Middle frontal gyrus (tissue), 1 donor: ENCODE measurements at regions not wholly inside any gene's neighbourhood (a gene's known extent, or its start where the extent isn't known, plus 50 kb on each side); places are given as distances from the start of the nearest gene placed in this dataset.
A peak's percentile ranks its signal among the peaks of the same experiment; 100 is the strongest.
"Not testable (repeated sequence)": the region's sequence is repeated elsewhere in the genome, so short reads cannot be mapped to it uniquely, and the experiment has no call there.

ENCODE experiments used
- DNase-seq: peaks from one replicate; pipeline ENCODE4 v3.0.0-alpha.2; 2015; ENCODE audit warnings: low spot score; ENCODE audit errors: extremely low spot score

DNA sequence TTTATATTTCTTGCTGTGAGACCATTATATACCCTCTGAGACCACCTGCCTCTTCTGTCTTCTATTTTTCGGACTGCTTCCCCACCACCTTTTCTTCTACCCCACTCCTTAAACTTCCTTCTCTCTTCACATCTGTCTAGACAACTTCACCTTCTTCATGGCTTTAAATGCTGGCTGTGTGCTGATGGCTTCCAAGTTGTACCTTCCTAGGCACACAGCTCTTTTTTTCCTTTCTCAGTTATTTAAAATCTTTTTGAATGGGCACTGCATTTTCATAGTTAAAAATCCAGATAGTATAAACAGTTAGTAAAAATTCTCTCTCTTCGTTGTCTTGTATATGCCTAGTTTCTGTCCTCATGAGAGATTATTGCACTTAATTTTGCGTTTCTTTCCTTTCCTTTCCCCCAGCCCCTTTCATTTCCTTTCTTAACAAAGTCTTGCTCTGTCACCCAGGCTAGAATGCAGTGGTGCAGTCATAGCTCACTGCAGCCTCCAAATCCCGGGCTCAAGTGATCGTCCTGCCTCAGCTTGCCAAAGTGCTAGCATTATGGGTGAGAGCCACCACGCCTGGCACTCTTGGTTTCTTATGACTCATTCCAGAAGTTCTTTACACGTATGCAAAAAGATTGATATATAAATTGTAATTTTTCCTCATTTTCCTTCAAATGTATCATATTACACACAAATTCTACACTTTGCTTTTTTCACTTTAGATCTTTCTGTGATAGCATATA is 114.3 kb downstream of the NPIPB5 start:
- no peak for DNase-seq

DNA sequence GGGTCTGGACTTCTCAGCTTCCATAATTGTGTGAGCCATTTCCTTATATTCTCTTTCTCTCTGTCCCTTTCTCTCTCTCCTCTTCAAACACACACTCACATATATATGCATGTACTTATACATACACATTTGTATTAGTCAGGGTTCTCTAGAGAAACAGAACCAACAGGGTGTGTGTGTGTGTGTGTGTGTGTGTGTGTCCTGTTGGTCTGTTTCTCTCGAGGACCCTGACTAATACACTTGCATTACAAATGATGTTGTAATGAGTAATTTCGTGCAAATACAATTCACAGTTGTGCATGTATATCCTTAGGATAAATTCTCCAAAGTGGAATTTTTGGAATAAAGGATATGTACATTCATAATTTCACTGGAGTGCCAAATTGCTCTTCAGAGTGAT is 115.3 kb downstream of the NPIPB5 start:
- no peak for DNase-seq

DNA sequence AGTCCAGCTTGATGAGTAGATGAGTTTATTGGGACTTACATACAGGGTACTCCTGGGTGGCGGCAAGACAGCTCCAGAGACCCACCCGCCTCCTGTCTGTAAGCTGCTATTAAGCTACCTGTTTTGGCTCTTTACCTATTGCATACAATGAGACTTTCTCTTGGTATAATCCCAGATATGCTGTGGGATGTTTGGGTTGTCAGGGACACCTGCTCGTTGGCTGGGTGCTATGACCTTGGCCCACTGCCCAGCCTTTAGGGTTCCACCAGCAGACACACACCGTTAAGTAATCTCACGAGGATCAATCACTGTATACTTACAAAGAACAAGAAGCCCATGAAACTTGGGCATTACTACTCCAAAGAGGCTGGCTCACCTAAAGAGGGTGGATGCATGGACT is 116.4 kb downstream of the NPIPB5 start:
- DNase-seq, result no peak

DNA sequence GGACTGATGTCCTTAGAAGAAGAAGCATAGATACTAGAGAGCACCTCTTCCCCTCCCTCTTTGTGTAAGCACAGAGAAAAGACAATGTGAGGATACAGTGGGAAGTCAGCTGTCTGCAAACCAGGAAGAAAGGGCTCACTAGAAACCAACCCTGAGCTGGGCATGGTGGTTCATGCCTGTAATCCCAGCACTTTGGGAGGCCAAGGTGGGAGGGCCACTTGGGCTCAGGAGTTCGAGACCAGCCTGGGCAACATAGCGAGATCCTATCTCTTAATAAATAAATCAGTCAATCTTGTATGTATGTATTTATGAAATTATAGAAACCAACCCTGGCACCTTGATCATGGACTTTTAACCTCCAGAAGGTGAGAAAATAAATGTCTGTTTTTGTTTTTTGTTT is 118.3 kb downstream of the NPIPB5 start:
- no peak for DNase-seq

DNA sequence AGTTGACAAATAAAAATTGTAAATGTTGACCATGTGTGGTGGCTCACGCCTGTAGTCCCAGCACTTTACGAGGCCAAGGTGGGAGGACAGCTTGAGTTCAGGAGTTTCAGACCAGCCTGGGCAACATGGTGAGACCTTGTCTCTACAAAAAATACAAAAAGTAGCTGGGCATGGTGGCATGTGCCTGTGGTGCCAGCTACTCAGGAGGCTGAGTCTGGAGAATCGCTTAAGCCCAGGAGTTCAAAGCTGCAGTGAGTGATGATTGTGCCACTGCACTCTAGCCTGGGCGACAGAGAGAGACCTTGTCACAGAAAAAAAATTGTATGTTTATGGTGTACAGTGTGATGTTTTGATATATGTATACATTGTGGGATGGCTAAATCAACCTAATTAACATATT is 119.6 kb downstream of the NPIPB5 start:
- DNase-seq, result no peak

DNA sequence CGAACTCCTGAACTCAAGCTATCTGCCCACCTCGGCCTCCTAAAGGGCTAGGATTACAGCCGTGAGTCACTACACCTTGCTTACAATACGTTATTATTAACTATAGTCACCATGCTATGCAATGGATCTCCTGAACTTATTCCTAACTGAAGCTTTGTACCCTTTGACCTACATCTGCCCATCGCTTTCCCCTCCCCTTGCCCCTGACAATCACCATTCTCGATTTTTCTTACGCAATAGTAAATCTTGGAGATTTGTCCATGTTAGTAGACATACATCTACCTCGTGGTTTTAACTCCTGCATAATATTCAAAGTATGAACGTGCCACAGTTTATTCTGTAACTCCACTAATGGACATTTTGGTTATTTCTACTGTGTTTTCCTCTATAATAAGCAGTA is 120.6 kb downstream of the NPIPB5 start:
- DNase-seq, result no peak

DNA sequence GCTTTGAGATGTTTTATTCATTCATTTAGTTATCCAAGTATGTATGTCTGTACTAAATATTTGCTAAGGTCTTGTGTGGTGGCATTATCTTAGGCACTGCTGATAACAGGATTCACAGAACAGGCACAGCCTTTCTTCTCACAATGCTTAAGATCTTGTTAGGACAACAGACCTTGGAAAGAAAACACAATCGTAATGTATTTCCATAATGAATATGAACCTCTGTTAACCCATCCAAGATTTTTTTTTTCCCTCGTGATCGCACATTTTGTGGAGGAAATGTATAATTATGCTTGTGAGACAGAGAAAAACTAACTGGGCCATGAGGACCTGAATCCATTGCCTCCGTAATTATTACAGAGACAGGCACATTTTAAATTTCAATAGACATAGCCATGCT is 121.9 kb downstream of the NPIPB5 start:
- DNase-seq, result no peak

DNA sequence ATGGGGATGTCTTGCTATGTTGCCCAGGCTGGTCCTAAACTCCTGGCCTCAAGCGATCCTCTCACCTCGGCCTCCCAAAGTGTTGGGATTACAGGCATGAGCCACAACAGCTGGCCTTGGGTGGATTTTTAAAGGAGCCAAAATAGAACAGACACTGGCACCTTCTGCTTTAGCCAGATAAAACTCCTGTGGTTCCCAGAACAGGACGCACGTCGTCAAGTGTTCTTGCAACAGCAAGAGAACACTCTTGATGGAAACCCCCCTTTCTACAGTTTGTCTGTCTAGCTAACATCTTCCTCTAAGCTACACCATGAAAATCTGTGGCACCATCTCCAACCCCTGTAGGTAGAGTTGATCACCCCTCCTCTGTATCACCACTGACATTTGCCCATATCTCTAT is 122.6 kb downstream of the NPIPB5 start:
- DNase-seq, result no peak

DNA sequence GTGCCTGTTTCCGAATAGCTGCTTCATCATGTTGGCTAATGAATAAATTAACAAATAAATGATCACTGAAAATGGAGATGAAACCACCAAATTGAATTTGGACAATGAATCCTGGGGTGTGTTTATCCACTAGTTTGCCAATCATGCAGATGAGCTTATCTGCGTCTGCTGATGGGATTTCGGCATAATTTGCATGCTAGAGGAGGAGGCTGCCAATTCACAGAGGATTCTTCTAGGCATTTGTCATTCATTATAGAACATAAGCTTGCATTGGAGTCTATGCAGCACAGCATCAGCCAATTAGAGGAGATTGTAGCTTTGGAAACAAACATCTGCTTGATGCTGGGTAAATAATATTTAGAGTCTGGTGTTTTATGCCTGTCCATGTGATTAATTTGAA is 123.1 kb downstream of the NPIPB5 start:
- DNase-seq, result no peak

DNA sequence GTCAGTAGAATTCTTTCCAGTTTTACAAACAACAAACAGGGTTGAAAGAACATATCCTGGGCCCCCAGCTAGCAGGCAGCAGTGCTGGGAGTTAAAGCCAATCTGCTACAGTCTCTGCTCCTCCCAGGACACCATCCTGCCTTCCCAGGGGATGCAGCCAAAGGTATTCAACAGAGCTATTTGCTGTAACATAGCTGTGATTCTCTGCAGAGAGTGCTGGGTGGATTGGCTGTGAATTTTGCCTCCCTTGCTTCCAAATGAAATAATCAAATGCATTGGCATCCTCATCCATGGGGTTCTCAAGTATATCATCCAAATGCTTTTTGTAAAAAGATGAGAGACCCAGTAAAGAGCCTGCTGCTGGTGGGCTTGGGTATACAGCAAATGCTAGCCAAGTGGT is 124.3 kb downstream of the NPIPB5 start:
- no peak for DNase-seq

DNA sequence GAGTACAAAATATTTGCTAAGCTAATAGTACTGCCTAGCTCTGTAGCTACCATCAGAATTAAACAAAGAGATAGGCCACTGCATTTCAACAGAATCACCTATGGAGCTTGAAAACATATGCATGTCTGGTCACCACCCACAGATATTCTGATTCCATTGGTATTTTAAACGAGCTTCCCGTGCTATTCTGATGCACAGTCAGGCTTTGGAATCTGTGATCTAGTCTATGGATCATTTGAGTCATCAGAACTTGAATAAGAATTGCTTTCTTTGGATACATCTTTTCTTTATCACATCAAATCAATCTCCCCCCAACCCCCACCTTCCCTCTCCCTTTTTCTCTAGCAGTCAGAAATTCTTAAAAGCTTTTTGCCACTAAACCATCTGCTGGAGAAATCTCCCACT is 124.7 kb downstream of the NPIPB5 start:
- peak; percentile 33 for DNase-seq

DNA sequence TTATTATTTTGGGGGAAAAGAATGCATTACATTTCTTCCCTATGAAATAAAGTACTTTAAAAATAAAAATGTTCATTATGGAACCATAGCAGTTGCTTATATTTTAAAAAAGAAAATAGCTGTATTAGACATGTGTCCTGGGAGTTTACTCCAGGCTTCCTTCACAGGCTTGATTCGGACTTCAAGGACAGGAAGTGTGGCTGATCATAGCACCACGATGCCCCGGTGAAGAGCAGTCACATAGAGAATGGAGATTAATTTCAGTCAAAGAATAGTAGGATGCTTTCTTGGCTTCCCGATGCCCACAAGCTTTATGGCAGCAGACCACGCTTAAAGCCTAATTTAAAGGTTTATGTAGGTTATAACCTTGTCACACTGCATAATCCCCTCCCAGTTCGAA is 125.1 kb downstream of the NPIPB5 start:
- no peak for DNase-seq

DNA sequence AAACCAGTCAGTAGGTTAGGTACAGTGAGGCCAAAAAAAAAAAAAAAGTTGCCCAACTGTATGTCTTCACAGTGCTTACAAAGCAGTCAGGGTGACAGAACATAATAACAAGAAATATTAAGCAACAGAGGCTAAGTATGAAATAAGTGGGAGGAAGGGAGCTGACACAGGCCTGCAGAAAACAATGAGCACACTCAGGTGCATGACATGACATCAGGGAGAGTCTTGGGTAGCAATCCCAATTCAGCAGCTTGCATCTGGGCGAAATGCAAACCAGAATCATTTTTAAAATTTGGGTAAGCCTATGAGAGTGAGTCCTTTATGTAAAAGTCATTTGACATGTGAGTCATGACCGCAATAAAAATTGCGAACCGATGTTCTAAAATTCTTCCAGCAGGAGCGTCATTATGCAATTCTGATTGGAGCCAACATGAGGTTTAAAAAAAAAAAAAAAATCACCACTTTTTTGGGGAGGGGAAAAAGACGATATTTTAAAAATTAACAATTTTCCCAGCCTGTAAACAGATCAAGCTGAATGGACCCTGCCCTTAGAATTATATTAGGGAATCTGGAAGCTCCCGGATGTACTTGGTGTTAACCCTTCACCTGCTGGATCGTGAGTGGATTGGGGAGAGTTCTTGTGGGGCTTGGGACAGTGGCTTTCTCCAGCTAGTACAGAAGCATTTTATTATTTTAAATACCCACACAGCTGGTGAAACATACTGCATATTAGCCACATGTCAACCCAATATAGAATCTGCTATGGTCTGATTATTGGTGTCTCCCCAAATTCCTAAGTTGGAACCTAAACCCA is 127.9 kb downstream of the NPIPB5 start:
- DNase-seq, result no peak

DNA sequence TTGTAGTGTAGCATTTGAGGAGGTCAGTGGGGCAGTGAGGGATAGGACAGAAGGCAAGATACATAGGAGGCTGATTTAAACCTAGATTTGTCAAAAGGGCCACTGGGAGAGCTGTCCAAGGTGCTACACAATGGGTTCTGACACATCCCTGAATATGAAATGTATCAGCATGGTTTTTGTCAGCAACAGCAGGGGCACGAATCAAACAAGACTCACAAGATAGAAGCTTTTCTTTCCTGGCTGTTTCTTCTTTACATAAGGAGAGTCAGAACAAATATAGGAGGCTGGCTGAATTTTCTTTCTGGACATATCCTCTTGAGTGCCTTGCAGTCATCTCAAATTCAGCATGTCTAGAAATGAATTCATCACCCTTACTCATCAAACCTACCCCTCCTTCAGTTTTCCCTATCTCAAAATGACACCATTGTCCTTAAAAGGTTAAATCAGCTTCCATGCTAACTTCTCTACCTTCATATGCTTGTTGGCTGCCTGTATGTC is 130.5 kb downstream of the NPIPB5 start:
- DNase-seq, result no peak

DNA sequence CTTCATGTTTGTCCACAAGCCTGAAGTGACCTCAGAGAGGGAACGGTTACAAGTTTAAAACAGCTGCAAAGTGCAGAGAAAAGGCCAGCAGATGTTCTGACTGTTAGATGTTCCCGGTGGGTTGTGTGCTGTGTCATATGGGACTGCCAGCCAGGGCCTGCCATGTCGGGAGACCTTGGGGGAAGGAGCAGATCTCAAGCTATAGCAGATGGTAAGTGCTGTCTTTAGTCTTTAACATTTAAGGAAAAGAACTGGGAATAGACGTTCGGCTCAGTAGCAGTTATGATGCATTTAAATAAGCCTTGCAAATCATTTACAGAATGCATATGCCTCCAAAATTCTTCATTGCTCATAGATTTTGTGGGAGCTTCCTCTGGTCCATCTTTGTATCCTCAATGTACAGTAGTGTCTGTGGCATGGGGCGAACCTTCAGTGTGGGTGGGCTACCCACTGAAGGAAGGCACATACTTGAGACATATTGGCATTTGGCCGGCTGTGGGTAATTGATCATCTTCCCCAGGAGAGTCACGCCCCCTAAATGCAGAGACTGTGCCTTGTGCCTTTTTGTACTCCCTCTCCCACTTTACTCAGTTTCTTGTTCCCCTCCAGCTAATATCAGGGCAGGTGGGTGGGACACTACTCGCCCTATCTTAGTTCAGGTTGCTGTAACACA is 131.9 kb downstream of the NPIPB5 start:
- DNase-seq, result no peak

DNA sequence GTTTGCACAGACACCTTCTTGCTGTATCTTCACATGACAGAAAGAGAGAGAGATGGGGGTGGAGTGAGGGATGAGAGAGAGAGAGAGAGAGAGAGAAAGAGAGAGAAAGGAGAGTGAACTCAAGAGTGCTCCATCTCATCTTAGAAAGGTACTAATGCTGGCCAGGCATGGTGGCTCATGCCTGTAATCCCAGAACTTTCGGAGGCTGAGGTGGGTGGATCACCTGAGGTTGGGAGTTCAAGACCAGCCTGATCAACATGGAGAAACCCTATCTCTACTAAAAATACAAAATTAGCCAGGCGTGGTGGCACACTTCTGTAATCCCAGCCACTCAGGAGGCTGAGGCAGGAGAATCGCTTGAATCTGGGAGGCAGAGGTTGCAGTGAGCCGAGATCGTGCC is 132.5 kb downstream of the NPIPB5 start:
- DNase-seq, result not testable (repeated sequence)

DNA sequence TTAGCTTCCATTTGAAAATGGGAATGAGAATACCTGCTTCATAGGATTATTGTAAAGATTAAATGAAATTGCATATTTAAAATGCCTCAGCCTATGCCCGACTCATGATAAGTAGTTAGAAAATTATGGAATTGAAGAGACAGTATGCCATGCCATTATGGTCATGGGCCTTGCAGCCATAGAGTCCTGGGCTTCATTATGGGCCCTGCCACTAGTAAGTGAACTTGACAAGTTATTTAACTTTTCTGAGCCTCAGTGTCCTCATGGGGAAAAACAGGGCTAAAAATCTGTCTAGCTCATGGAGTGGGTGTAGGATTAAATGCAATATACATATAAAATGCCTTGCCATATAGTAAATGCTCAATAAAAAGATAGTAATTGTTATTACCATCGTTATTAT is 133.2 kb downstream of the NPIPB5 start:
- DNase-seq, result no peak

DNA sequence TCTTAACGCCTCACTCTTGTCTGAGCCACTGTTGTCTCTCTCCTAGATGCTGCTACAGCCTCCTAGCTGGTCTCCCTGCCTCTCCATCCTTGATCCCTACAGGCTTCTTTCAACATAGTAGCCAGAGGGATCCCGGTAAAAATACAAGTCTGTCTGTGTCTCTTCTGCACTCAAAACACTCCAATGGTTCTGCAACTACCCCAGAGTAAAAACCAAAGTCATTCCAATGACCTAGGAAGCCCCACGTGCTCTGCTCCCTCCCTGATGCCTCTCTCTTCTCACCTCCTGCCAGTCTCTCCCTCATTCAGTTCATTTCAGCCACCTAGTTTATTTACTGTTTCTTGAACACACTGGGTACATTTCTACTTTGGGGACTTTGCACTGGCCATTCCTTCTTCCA is 135.2 kb downstream of the NPIPB5 start:
- DNase-seq, result no peak

DNA sequence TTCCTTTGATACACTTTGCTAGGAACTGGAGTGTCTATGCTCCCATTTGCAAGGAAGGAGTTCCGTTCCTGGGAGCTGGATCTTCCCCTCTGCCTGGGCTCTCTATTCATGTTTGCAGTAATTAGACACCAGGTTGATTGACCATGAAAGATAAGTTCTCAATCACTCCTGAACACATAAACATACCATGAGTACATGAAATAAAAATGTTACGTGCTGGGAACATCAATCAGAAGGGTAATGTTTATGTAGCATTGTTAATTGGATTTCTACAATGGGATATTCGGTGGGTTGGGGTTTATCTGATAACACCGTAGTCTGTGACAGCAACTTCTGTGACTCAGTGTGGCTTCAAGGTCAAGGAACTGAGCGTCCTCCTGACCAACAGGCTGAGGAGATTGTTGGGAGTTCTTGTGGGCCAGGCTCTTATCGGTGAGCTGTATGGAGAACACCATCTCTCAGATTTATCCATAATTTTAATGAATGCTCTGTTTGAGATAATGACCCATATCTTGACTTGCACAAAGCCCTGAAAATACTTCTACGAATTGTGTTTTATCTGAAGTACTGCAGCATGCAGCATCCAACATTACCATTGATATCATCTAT is 136.4 kb downstream of the NPIPB5 start:
- no peak for DNase-seq

DNA sequence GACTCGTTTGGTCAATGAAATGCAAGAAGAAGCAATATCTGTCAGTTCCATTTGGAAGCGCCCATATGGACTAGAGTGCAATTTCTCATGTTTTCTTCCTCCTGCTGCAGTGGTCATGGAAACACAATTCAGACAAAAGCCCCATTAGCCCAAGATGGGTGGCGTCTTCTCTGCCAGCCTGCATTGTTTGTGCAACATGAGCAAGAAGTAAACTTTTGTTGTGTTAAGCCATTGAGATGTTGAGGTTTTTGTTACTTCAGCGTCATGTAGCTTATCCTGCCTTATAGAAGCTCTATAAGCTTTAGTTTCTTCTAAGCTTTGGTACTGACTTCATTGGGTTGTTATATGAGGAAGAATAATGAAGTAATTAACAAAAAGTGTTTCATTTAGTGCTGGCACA is 137.4 kb downstream of the NPIPB5 start:
- no peak for DNase-seq

DNA sequence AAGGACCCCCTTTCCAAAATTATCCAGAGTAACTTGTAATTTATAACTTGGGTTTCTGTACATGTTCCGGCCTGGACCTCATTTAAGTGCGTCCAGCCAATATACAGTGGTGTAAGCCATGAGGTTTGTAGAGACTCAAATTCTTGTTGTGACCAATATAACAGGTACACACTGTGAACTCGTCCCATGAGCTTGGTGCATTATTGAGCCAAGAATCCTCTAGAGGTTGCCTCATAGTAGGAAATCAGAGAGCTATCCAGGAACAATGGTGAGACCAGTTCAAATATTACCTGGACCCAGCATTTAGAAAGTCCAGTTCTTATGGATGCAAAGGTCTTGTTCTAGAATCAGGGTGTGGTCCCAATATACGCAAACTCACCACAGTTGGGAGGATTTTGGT is 138.2 kb downstream of the NPIPB5 start:
- no peak for DNase-seq
